Effector CD4-positive, alpha-beta T cell (primary cell): ENCODE measurements at regions not wholly inside any gene's neighbourhood (a gene's known extent, or its start where the extent isn't known, plus 50 kb on each side); places are given as distances from the start of the nearest gene placed in this dataset.
"Not testable (repeated sequence)": the region's sequence is repeated elsewhere in the genome, so short reads cannot be mapped to it uniquely, and the experiment has no call there.

ENCODE experiments used
- DNase-seq: peaks from one replicate; pipeline ENCODE4 v3.0.0-alpha.2; 2020

GRCh38 chr2:113551637-113552318 is 53.3 kb downstream of the FOXD4L1 start:
- DNase-seq: peak; percentile 39

GRCh38 chr2:113559820-113560219 is 61.4 kb downstream of the FOXD4L1 start:
- not testable (repeated sequence) for DNase-seq

GRCh38 chr2:113562662-113563061 is 64.2 kb downstream of the FOXD4L1 start:
- not testable (repeated sequence) for DNase-seq

GRCh38 chr2:113566674-113567480 is 60.2 kb upstream of the RABL2A start:
- not testable (repeated sequence) for DNase-seq

- DNase-seq: not testable (repeated sequence)
Measured at GRCh38 chr2:113567481-113567849, 59.6 kb upstream of the RABL2A start.

GRCh38 chr2:113568231-113568630 is 58.8 kb upstream of the RABL2A start:
- DNase-seq: not testable (repeated sequence)

- not testable (repeated sequence) for DNase-seq
Measured at GRCh38 chr2:113570082-113570481, 57.0 kb upstream of the RABL2A start.

GRCh38 chr2:113570509-113571009 is 56.5 kb upstream of the RABL2A start:
- not testable (repeated sequence) for DNase-seq

- DNase-seq: not testable (repeated sequence)
Measured at GRCh38 chr2:113571482-113572068, 55.5 kb upstream of the RABL2A start.

GRCh38 chr2:113575721-113576120 is 51.3 kb upstream of the RABL2A start:
- DNase-seq: not testable (repeated sequence)

- not testable (repeated sequence) for DNase-seq
Measured at GRCh38 chr2:113576353-113576752, 50.7 kb upstream of the RABL2A start.
